HepG2 (cell line): ENCODE measurements at regions not wholly inside any gene's neighbourhood (a gene's known extent, or its start where the extent isn't known, plus 50 kb on each side); places are given as distances from the start of the nearest gene placed in this dataset.

Experiments
- BCL3 ChIP-seq: sonication (generic); formaldehyde crosslinking; IDR thresholded peaks from 2 replicates; pipeline ENCODE4 v1.5.1; 2020; ENCODE audit warnings: mild to moderate bottlenecking, missing genetic modification reagents, moderate library complexity
- CEBPB ChIP-seq: IDR thresholded peaks from 2 replicates; pipeline ENCODE4 v1.6.1; 2011; ENCODE audit warnings: low read depth, low read length, improper control_type of control experiment, borderline replicate concordance
- ELF4 ChIP-seq: sonication (generic); formaldehyde crosslinking; IDR thresholded peaks from 2 replicates; pipeline ENCODE4 v1.5.0; 2020; ENCODE audit warnings: missing genetic modification reagents, mild to moderate bottlenecking, moderate library complexity, borderline replicate concordance
- FOXA1 ChIP-seq, 2 experiments: fragments of 450-650 bp in 1 of 2; sonication (generic) in 1 of 2; formaldehyde crosslinking in 1 of 2; IDR thresholded peaks; 2 replicates each; pipeline versions ENCODE4 v1.4.0 to v1.6.1; 2016 to 2020; ENCODE audit warnings: missing genetic modification reagents in 1 of 2
- HDAC1 ChIP-seq: sonication (generic); formaldehyde crosslinking; IDR thresholded peaks from 2 replicates; pipeline ENCODE4 v1.5.1; 2020; ENCODE audit warnings: mild to moderate bottlenecking, missing genetic modification reagents
- HNRNPK ChIP-seq: fragments of 200-400 bp; formaldehyde crosslinking; IDR thresholded peaks from 2 replicates; pipeline ENCODE4 v1.6.1; 2018; ENCODE audit warnings: low read length, low read depth, moderate library complexity, mild to moderate bottlenecking; ENCODE audit not compliant: poor library complexity, severe bottlenecking
- JUN ChIP-seq: sonication (generic); formaldehyde crosslinking; IDR thresholded peaks from 2 replicates; pipeline ENCODE4 v1.4.0; 2020; ENCODE audit warnings: mild to moderate bottlenecking, missing genetic modification reagents
- NBN ChIP-seq: fragments of 450-650 bp; conservative IDR thresholded peaks from 2 replicates; pipeline ENCODE4 v1.6.1; 2017
- NFATC3 ChIP-seq: sonication (generic); formaldehyde crosslinking; IDR thresholded peaks from 2 replicates; pipeline ENCODE4 v1.5.1; 2020; ENCODE audit warnings: mild to moderate bottlenecking, missing genetic modification reagents
- TAF1 ChIP-seq: sonication (generic); formaldehyde crosslinking; IDR thresholded peaks from 2 replicates; pipeline ENCODE4 v1.4.0; 2020; ENCODE audit warnings: missing genetic modification reagents
- ZNF180 ChIP-seq: sonication (generic); formaldehyde crosslinking; IDR thresholded peaks from 2 replicates; pipeline ENCODE4 v1.4.0; 2020; ENCODE audit warnings: low read depth, missing genetic modification reagents, borderline replicate concordance
- ZNF766 ChIP-seq: sonication (generic); formaldehyde crosslinking; IDR thresholded peaks from 2 replicates; pipeline ENCODE4 v1.5.0; 2020; ENCODE audit warnings: missing genetic modification reagents, borderline replicate concordance
- ZNF792 ChIP-seq: IDR thresholded peaks from 2 replicates; pipeline ENCODE4 v1.6.1; 2016
- ZNF839 ChIP-seq: sonication (generic); formaldehyde crosslinking; IDR thresholded peaks from 2 replicates; pipeline ENCODE4 v1.4.0; 2020; ENCODE audit warnings: missing genetic modification reagents, mild to moderate bottlenecking, borderline replicate concordance
- TF ChIP-seq, protein P1 (sequence below): sonication (generic); formaldehyde crosslinking; IDR thresholded peaks from 2 replicates; pipeline ENCODE4 v1.4.0; 2020; ENCODE audit warnings: mild to moderate bottlenecking, missing genetic modification reagents
- TF ChIP-seq, protein P2 (sequence below): sonication (generic); formaldehyde crosslinking; conservative IDR thresholded peaks from 2 replicates; pipeline ENCODE4 v1.8.0; 2022; ENCODE audit warnings: missing genetic modification reagents
- TF ChIP-seq, protein P3 (sequence below): fragments of 450-650 bp; IDR thresholded peaks from 2 replicates; pipeline ENCODE4 v1.6.1; 2016

DNA sequence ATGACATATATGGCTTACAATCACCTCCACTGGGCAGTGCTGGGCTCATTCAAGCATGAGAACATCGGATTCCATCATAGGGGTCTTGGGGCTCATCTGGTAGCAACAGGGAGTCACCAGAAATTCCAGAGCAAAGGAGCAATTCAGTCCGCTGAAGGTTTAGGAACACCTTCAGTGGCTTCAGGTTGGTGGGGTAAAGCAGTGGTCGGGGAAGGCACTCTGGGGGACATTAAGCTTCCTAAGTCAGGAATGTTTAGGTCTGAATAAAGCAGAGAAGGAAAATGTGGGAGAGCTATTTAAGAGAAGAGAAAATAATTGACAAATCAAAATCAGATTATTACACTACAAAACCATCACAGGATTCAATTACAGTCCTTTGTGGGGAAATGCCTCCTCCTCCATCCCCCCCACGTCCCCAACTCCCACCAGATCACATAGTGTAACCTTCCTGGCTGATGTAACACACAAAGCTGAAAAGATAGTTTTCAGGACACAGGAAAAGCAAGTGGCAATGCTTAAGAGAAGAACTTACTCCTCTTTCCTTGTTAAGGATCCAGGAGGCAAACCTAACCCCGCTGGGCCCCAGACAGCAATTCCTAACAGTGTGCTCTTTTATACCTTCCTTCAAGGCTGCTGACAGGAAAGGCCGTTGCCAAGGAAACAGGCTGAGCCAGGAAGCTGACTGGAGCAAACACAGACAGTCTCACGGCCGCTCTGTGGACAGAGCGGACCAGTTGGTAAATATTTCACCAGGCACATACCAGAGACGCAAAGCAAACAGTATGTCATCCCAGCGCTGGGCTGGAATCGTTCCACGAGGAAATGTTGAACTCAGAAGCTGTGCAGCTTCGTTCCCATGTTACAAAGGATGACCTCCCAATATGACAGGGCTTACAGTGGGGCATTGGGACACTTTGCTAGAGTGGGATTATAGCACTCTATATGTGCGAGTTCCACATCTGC is 57.5 kb upstream of the LMCD1 start (continued):
- TF ChIP-seq, protein P1, sequence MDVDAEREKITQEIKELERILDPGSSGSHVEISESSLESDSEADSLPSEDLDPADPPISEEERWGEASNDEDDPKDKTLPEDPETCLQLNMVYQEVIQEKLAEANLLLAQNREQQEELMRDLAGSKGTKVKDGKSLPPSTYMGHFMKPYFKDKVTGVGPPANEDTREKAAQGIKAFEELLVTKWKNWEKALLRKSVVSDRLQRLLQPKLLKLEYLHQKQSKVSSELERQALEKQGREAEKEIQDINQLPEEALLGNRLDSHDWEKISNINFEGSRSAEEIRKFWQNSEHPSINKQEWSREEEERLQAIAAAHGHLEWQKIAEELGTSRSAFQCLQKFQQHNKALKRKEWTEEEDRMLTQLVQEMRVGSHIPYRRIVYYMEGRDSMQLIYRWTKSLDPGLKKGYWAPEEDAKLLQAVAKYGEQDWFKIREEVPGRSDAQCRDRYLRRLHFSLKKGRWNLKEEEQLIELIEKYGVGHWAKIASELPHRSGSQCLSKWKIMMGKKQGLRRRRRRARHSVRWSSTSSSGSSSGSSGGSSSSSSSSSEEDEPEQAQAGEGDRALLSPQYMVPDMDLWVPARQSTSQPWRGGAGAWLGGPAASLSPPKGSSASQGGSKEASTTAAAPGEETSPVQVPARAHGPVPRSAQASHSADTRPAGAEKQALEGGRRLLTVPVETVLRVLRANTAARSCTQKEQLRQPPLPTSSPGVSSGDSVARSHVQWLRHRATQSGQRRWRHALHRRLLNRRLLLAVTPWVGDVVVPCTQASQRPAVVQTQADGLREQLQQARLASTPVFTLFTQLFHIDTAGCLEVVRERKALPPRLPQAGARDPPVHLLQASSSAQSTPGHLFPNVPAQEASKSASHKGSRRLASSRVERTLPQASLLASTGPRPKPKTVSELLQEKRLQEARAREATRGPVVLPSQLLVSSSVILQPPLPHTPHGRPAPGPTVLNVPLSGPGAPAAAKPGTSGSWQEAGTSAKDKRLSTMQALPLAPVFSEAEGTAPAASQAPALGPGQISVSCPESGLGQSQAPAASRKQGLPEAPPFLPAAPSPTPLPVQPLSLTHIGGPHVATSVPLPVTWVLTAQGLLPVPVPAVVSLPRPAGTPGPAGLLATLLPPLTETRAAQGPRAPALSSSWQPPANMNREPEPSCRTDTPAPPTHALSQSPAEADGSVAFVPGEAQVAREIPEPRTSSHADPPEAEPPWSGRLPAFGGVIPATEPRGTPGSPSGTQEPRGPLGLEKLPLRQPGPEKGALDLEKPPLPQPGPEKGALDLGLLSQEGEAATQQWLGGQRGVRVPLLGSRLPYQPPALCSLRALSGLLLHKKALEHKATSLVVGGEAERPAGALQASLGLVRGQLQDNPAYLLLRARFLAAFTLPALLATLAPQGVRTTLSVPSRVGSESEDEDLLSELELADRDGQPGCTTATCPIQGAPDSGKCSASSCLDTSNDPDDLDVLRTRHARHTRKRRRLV (CRISPR knock-in tag): peak; percentile 38; the same call in 1 of the 2 replicates
- TF ChIP-seq ZNF792: peak; percentile 75; the same call in 1 of the 2 replicates
- TF ChIP-seq HNRNPK: no peak
- TF ChIP-seq ZNF839 (CRISPR knock-in tag): no peak
- TF ChIP-seq NFATC3: no peak
- TF ChIP-seq JUN (CRISPR knock-in tag): no peak
- TF ChIP-seq, protein P2, sequence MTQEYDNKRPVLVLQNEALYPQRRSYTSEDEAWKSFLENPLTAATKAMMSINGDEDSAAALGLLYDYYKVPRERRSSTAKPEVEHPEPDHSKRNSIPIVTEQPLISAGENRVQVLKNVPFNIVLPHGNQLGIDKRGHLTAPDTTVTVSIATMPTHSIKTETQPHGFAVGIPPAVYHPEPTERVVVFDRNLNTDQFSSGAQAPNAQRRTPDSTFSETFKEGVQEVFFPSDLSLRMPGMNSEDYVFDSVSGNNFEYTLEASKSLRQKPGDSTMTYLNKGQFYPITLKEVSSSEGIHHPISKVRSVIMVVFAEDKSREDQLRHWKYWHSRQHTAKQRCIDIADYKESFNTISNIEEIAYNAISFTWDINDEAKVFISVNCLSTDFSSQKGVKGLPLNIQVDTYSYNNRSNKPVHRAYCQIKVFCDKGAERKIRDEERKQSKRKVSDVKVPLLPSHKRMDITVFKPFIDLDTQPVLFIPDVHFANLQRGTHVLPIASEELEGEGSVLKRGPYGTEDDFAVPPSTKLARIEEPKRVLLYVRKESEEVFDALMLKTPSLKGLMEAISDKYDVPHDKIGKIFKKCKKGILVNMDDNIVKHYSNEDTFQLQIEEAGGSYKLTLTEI: no peak
- TF ChIP-seq TAF1 (CRISPR knock-in tag): no peak; the same call in 1 of the 2 replicates
- no peak for TF ChIP-seq ZNF180 (CRISPR knock-in tag)
- peak; percentile 46; the same call in 1 of the 2 replicates for TF ChIP-seq ELF4 (CRISPR knock-in tag)
- TF ChIP-seq, protein P3, sequence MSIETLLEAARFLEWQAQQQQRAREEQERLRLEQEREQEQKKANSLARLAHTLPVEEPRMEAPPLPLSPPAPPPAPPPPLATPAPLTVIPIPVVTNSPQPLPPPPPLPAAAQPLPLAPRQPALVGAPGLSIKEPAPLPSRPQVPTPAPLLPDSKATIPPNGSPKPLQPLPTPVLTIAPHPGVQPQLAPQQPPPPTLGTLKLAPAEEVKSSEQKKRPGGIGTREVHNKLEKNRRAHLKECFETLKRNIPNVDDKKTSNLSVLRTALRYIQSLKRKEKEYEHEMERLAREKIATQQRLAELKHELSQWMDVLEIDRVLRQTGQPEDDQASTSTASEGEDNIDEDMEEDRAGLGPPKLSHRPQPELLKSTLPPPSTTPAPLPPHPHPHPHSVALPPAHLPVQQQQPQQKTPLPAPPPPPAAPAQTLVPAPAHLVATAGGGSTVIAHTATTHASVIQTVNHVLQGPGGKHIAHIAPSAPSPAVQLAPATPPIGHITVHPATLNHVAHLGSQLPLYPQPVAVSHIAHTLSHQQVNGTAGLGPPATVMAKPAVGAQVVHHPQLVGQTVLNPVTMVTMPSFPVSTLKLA: 0 out of 2 replicates have a peak, but pooled peaks have one; percentile 2
- peak; percentile 82; the same call in 1 of the 2 replicates for TF ChIP-seq ZNF766 (CRISPR knock-in tag)
- TF ChIP-seq BCL3: no peak
- TF ChIP-seq FOXA1 (IDR thresholded peaks at IDR 0.05): peak; percentile 97
- peak; percentile 99 for TF ChIP-seq FOXA1 (CRISPR knock-in tag; IDR thresholded peaks at IDR 0.05)
- TF ChIP-seq NBN: no peak
- TF ChIP-seq CEBPB: peak; percentile 72; the same call in 1 of the 2 replicates
- TF ChIP-seq HDAC1 (CRISPR knock-in tag): peak; percentile 76
